IMR-90 (cell line): ENCODE measurements at regions not wholly inside any gene's neighbourhood (a gene's known extent, or its start where the extent isn't known, plus 50 kb on each side); places are given as distances from the start of the nearest gene placed in this dataset.

Experiments
- ATAC-seq: fragments of 200-7000 bp; cut with Tn5 transposase; 2 replicates; pipeline ENCODE4 v1.9.1; 2020; ENCODE audit warnings: low read depth, mild to moderate bottlenecking, moderate library complexity
- BruUV-seq: library from RNA; stranded (reverse); fragments of 400-500 nt; replicated peaks from 2 replicates; lab custom pipeline; 2021; lab: Mats Ljungman, UMichigan
- CTCF ChIA-PET: fragments of 300-600 bp; formaldehyde crosslinking; extraction: SDS; loops from one replicate; lab custom pipeline; 2021; ENCODE audit warnings: antibody characterized with exemption; lab: Yijun Ruan, JAX
- POLR2A ChIA-PET: fragments of 300-600 bp; sonication (Branson Sonifier 250); formaldehyde crosslinking; loops from one replicate; lab custom pipeline; 2022; ENCODE audit warnings: antibody characterized with exemption; ENCODE audit not compliant: unreplicated experiment; lab: Charles Lee
- DNase-seq: peaks from one replicate; pipeline ENCODE4 v3.0.0; 2013
- H2AFZ ChIP-seq: replicated peaks from 2 replicates; pipeline ENCODE3; 2013; ENCODE audit warnings: low read length, mild to moderate bottlenecking; ENCODE audit not compliant: poor library complexity
- H2AK5ac ChIP-seq: 2 replicates; pipeline ENCODE4 v1.6.1; 2013; ENCODE audit warnings: low read depth, low read length, inconsistent platforms
- H2AK9ac ChIP-seq: replicated peaks from 2 replicates; pipeline ENCODE3; 2013; ENCODE audit warnings: mild to moderate bottlenecking, low read depth, low read length, moderate library complexity; ENCODE audit not compliant: poor library complexity
- H2BK120ac ChIP-seq: 2 replicates; pipeline ENCODE4 v1.6.1; 2013; ENCODE audit warnings: low read depth, low read length, inconsistent platforms
- H2BK15ac ChIP-seq: 3 replicates; pipeline ENCODE4 v1.6.1; 2013; ENCODE audit warnings: low read depth, low read length, inconsistent platforms
- H2BK20ac ChIP-seq: 2 replicates; pipeline ENCODE4 v1.6.1; 2013; ENCODE audit warnings: low read depth, mild to moderate bottlenecking, inconsistent platforms, low read length, moderate library complexity
- H2BK5ac ChIP-seq: 2 replicates; pipeline ENCODE4 v1.6.1; 2013; ENCODE audit warnings: mild to moderate bottlenecking, low read depth, low read length, inconsistent platforms; ENCODE audit not compliant: poor library complexity, severe bottlenecking
- H3K14ac ChIP-seq: replicated peaks from 2 replicates; pipeline ENCODE4 v1.6.1; 2013; ENCODE audit warnings: low read depth, low read length, inconsistent platforms
- H3K18ac ChIP-seq: 2 replicates; pipeline ENCODE4 v1.6.1; 2013; ENCODE audit warnings: low read depth, low read length, control low read depth
- H3K23ac ChIP-seq: 2 replicates; pipeline ENCODE4 v1.6.1; 2013; ENCODE audit warnings: low read depth, low read length, inconsistent platforms
- H3K27ac ChIP-seq: 2 replicates; pipeline ENCODE4 v1.5.1; 2013; ENCODE audit warnings: mild to moderate bottlenecking, control low read depth, low read length; ENCODE audit not compliant: insufficient read depth
- H3K27me3 ChIP-seq: 2 replicates; pipeline ENCODE4 v1.6.1; 2013; ENCODE audit warnings: low read length; ENCODE audit not compliant: control insufficient read depth, insufficient read depth
- H3K36me3 ChIP-seq: 2 replicates; pipeline ENCODE4 v1.6.1; 2013; ENCODE audit warnings: low read length, mixed read lengths; ENCODE audit not compliant: control insufficient read depth, insufficient read depth
- H3K4ac ChIP-seq: 2 replicates; pipeline ENCODE4 v1.6.1; 2013; ENCODE audit warnings: low read depth, low read length, inconsistent platforms
- H3K4me1 ChIP-seq: 2 replicates; pipeline ENCODE4 v1.6.1; 2013; ENCODE audit warnings: low read length, mixed read lengths; ENCODE audit not compliant: control insufficient read depth, insufficient read depth
- H3K4me2 ChIP-seq: 2 replicates; pipeline ENCODE4 v1.6.1; 2013; ENCODE audit warnings: low read depth, mild to moderate bottlenecking, control low read depth, low read length, moderate library complexity
- H3K4me3 ChIP-seq: 2 replicates; pipeline ENCODE4 v1.5.1; 2013; ENCODE audit warnings: low read depth, mild to moderate bottlenecking, control low read depth, low read length, moderate library complexity; ENCODE audit not compliant: insufficient read depth
- H3K56ac ChIP-seq: 2 replicates; pipeline ENCODE4 v1.6.1; 2013; ENCODE audit warnings: low read length, inconsistent platforms; ENCODE audit not compliant: insufficient read depth; ENCODE audit errors: extremely low read depth
- H3K79me1 ChIP-seq, 2 experiments: 2 replicates each; pipeline ENCODE4 v1.6.1; 2013; ENCODE audit warnings: low read length in 2 of 2, inconsistent platforms in 1 of 2, low read depth in 1 of 2
- H3K9ac ChIP-seq: 2 replicates; pipeline ENCODE4 v1.6.1; 2013; ENCODE audit warnings: low read depth, low read length, control low read depth
- H3K9me1 ChIP-seq: 2 replicates; pipeline ENCODE4 v1.6.1; 2013; ENCODE audit warnings: low read length, inconsistent platforms; ENCODE audit not compliant: insufficient read depth
- H3K9me3 ChIP-seq: 2 replicates; pipeline ENCODE4 v1.6.1; 2013; ENCODE audit warnings: low read length; ENCODE audit not compliant: control insufficient read depth, insufficient read depth
- H4K20me1 ChIP-seq: 2 replicates; pipeline ENCODE4 v1.6.1; 2013; ENCODE audit warnings: low read length, inconsistent platforms; ENCODE audit not compliant: insufficient read depth
- H4K5ac ChIP-seq: 2 replicates; pipeline ENCODE4 v1.6.1; 2013; ENCODE audit warnings: mild to moderate bottlenecking, low read depth, low read length, control low read depth
- H4K8ac ChIP-seq, 2 experiments: 2 replicates each; pipeline ENCODE4 v1.6.1; 2013; ENCODE audit warnings: low read depth in 2 of 2, low read length in 2 of 2, control low read depth in 1 of 2, inconsistent platforms in 1 of 2
- H4K91ac ChIP-seq: 2 replicates; pipeline ENCODE4 v1.6.1; 2013; ENCODE audit warnings: low read depth, low read length, inconsistent platforms; ENCODE audit not compliant: insufficient read depth
- BHLHE40 ChIP-seq: fragments of 150-350 bp; IDR thresholded peaks from 2 replicates; pipeline ENCODE4 v1.6.1; 2016; ENCODE audit warnings: mild to moderate bottlenecking, low read depth, low read length
- CEBPB ChIP-seq: IDR thresholded peaks from 2 replicates; pipeline ENCODE4 v1.6.1; 2012; ENCODE audit warnings: low read depth, low read length, improper control_type of control experiment
- CHD1 ChIP-seq: IDR thresholded peaks from 2 replicates; pipeline ENCODE4 v1.6.1; 2012; ENCODE audit warnings: low read depth, low read length, improper control_type of control experiment
- CTCF ChIP-seq: conservative IDR thresholded peaks from 2 replicates; pipeline ENCODE4 v1.5.1; 2012; ENCODE audit warnings: mild to moderate bottlenecking, low read depth, low read length, improper control_type of control experiment
- ELK1 ChIP-seq: fragments of 150-350 bp; IDR thresholded peaks from 2 replicates; pipeline ENCODE4 v1.6.1; 2016; ENCODE audit warnings: low read depth, mild to moderate bottlenecking, low read length, moderate library complexity, borderline replicate concordance
- FOS ChIP-seq: fragments of 150-350 bp; IDR thresholded peaks from 2 replicates; pipeline ENCODE4 v1.6.1; 2016; ENCODE audit warnings: low read depth, low read length
- MAFK ChIP-seq: IDR thresholded peaks from 2 replicates; pipeline ENCODE4 v1.6.1; 2012; ENCODE audit warnings: low read depth, low read length, improper control_type of control experiment
- MAZ ChIP-seq: IDR thresholded peaks from 2 replicates; pipeline ENCODE4 v1.6.1; 2012; ENCODE audit warnings: low read depth, mild to moderate bottlenecking, low read length, improper control_type of control experiment, moderate library complexity, borderline replicate concordance
- MXI1 ChIP-seq: IDR thresholded peaks from 2 replicates; pipeline ENCODE4 v1.6.1; 2012; ENCODE audit warnings: low read depth, mild to moderate bottlenecking, low read length, moderate library complexity, borderline replicate concordance
- NFE2L2 ChIP-seq: fragments of 150-350 bp; IDR thresholded peaks from 2 replicates; pipeline ENCODE4 v1.6.1; 2016; ENCODE audit warnings: low read depth, mild to moderate bottlenecking, low read length
- POLR2A ChIP-seq: IDR thresholded peaks from 2 replicates; pipeline ENCODE4 v1.6.1; 2012; ENCODE audit warnings: mild to moderate bottlenecking, low read depth, low read length
- RAD21 ChIP-seq: IDR thresholded peaks from 2 replicates; pipeline ENCODE4 v1.6.1; 2012; ENCODE audit warnings: low read length, improper control_type of control experiment
- RCOR1 ChIP-seq: IDR thresholded peaks from 2 replicates; pipeline ENCODE4 v1.6.1; 2012; ENCODE audit warnings: mild to moderate bottlenecking, low read length, improper control_type of control experiment; ENCODE audit not compliant: insufficient replicate concordance
- RFX5 ChIP-seq: IDR thresholded peaks from 2 replicates; pipeline ENCODE4 v1.8.0; 2012; ENCODE audit warnings: low read depth, mild to moderate bottlenecking, low read length, moderate library complexity
- SMC3 ChIP-seq: fragments of 150-350 bp; IDR thresholded peaks from 2 replicates; pipeline ENCODE4 v1.6.1; 2016; ENCODE audit warnings: low read depth, mild to moderate bottlenecking, antibody characterized with exemption, low read length, moderate library complexity
- USF2 ChIP-seq: fragments of 150-350 bp; IDR thresholded peaks from 2 replicates; pipeline ENCODE4 v1.6.1; 2017; ENCODE audit warnings: mild to moderate bottlenecking, antibody characterized with exemption, low read length, low read depth
- WGBS, 2 experiments: methylation state at CpG; one replicate each; pipeline versions ENCODE4 v1.1.5 to v1.1.7; 2013; ENCODE audit warnings: missing lambda C conversion rate in 2 of 2; ENCODE audit not compliant: insufficient read length in 1 of 2; ENCODE audit errors: extremely low coverage in 2 of 2; 5-methylcytosine and 5-hydroxymethylcytosine counted together
- dilution Hi-C: fragments of 300-500 bp; cut with HindIII; formaldehyde crosslinking; loops from one replicate; pipeline ENCODE4 v1.14.3; 2018; ENCODE audit warnings: low sequenced_read_pairs; ENCODE audit not compliant: unreplicated experiment
- in situ Hi-C: fragments of 300-500 bp; cut with MboI; formaldehyde crosslinking; loops from 3 replicates; pipeline ENCODE4 v1.14.3; 2019; ENCODE audit warnings: low sequenced_read_pairs, inconsistent platforms, mixed read lengths
- intact Hi-C: fragments of 100-400 bp; cut with micrococcal nuclease; formaldehyde crosslinking; loops from 2 replicates; pipeline ENCODE4 v1.10.0; 2022

GRCh38 chr20:54717983-54718382 is 242.6 kb downstream of the DOK5 start:
- BruUV-seq, result no TSS peak

More at GRCh38 chr20:54717983-54718382, 242.6 kb downstream of the DOK5 start:
- H2AK9ac ChIP-seq, result no peak overlapping the region
- ATAC-seq, result no peak
- no peaks in the 10 kb centered on the region for H3K9me1 ChIP-seq
- H3K56ac ChIP-seq, result no peak overlapping the region
- intact Hi-C loops, result no loop called here
- dilution Hi-C loops, result no loop called here
- H4K91ac ChIP-seq, result no peak overlapping the region
- H3K23ac ChIP-seq, result no peak overlapping the region
- H3K18ac ChIP-seq, result no peak overlapping the region
- H4K5ac ChIP-seq, result no peak overlapping the region
- H2AK5ac ChIP-seq, result no peak overlapping the region
- H2BK20ac ChIP-seq, result no peak overlapping the region
- TF ChIP-seq ELK1 (no peak), CHD1 (no peak), POLR2A (no peak), CEBPB (no peak), RFX5 (no peak), MAFK (no peak), SMC3 (no peak), BHLHE40 (no peak), FOS (no peak), CTCF (no peak), MAZ (no peak), NFE2L2 (no peak), USF2 (no peak), MXI1 (no peak), RCOR1 (no peak), RAD21 (no peak)
- no peak overlapping the region for H2BK120ac ChIP-seq
- no peaks in the 10 kb centered on the region for H3K4me1 ChIP-seq
- no peak overlapping the region for H2BK5ac ChIP-seq
- H4K20me1 ChIP-seq, result no peaks in the 10 kb centered on the region
- no peak overlapping the region for H2AFZ ChIP-seq
- H3K4ac ChIP-seq, result no peak overlapping the region
- ChIA-PET CTCF (no interaction called here), POLR2A (no interaction called here)
- in situ Hi-C loops, result no loop called here
- no peak overlapping the region for H3K9ac ChIP-seq
- no peak overlapping the region for H3K27ac ChIP-seq
- no peaks in the 10 kb centered on the region for H3K79me1 ChIP-seq
- no peaks in the 10 kb centered on the region for H3K27me3 ChIP-seq
- no peak overlapping the region for H3K14ac ChIP-seq
- no peak overlapping the region for H3K4me3 ChIP-seq
- WGBS, 2 experiments, result 0% methylated on average over 1 of the region's 3 CpGs; no CpG with 5 or more reads in 1 of the 2 experiments
- no peak for DNase-seq
- H3K4me2 ChIP-seq, result no peak overlapping the region
- H3K36me3 ChIP-seq, result no peaks in the 10 kb centered on the region
- no peak overlapping the region for H4K8ac ChIP-seq
- H2BK15ac ChIP-seq, result no peak overlapping the region
- 0 out of 2 replicates have a peak, but pooled peaks cover 4% of the 10 kb centered on the region for H3K9me3 ChIP-seq
